ENCODE measurements at regions not wholly inside any gene's neighbourhood (a gene's known extent, or its start where the extent isn't known, plus 50 kb on each side); places are given as distances from the start of the nearest gene placed in this dataset.

GRCh38 chr15:47517737-47518136, 199.6 kb upstream of the SEMA6D start:
- Histone ChIP-seq H3K9ac (ENCODE audit: low read length in 3 of 3) (no peak overlapping the region), H3K27ac (ENCODE audit: low read depth in 2 of 2, low read length in 2 of 2) (no peak overlapping the region), H3K4me1 (ENCODE audit: control insufficient read depth in 2 of 3, insufficient read depth in 2 of 3, low read depth in 1 of 3, low read length in 3 of 3) (no peaks in the 10 kb centered on the region), H3K4me3 (ENCODE audit: low read length in 3 of 3) (no peak overlapping the region), H3K9me3 (ENCODE audit: control insufficient read depth in 2 of 3, insufficient read depth in 1 of 3, low read length in 3 of 3) (no peaks in the 10 kb centered on the region), H3K36me3 (ENCODE audit: control insufficient read depth in 2 of 3, insufficient read depth in 3 of 3, low read length in 3 of 3) (no peaks in the 10 kb centered on the region), H3K27me3 (ENCODE audit: control insufficient read depth, insufficient read depth, low read length) (no peaks in the 10 kb centered on the region)
- intact Hi-C loops (cut with DNase I): no loop called here
- DNase-seq: no peak
- no peak for FAIRE-seq
- no peak for TF ChIP-seq CTCF (IDR thresholded peaks at IDR 0.05; ENCODE audit: borderline replicate concordance, extremely low read depth, insufficient read depth)

DNA sequence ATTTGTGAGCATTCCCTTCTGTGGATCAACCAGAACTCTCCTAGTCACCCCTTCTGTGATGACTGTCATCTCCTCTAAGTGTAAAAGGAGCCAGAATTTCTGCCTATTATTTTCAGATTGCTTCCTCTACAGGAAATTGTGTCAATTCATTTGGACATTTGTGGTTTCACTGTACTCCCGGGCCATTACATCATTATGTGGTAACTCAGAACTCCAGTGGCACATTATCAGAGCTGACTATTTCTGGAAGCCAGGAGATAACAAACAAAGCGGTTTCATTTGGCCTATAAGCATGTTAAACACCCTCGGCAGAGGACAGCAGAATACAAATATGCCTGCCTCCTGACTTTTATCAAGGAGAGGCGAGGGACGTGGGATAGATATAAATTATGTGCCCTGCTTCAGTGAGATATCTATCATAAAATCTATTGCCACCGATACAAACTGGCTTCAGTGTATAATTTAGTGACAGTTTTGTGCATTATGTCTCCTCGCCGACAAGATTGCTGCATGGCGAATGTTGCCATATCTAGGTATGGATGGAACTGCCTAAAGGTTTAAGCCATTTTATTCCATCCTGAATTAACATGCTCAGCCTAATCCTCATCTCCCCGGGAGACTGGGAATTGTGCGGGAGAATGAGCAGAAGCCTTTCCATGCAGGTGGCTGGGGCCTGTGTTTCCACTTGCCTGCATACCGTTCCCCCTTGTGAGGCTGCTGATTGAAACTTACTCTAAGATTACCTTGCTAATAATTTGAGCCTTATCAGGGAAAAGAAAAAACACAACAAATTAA, 193.4 kb upstream of the SEMA6D start:
- H3K27me3 ChIP-seq (ENCODE audit: control insufficient read depth, insufficient read depth, low read length): no peaks in the 10 kb centered on the region
- H3K4me1 ChIP-seq (ENCODE audit: control insufficient read depth in 2 of 3, insufficient read depth in 2 of 3, low read depth in 1 of 3, low read length in 3 of 3): no peaks in the 10 kb centered on the region
- DNase-seq: no peak
- no peak for FAIRE-seq
- no peaks in the 10 kb centered on the region for H3K9me3 ChIP-seq (ENCODE audit: control insufficient read depth in 2 of 3, insufficient read depth in 1 of 3, low read length in 3 of 3)
- no peaks in the 10 kb centered on the region for H3K36me3 ChIP-seq (ENCODE audit: control insufficient read depth in 2 of 3, insufficient read depth in 3 of 3, low read length in 3 of 3)
- no peak overlapping the region for H3K9ac ChIP-seq (ENCODE audit: low read length in 3 of 3)
- intact Hi-C loops (cut with DNase I): no loop called here
- no peak overlapping the region for H3K4me3 ChIP-seq (ENCODE audit: low read length in 3 of 3)
- no peak for TF ChIP-seq CTCF (IDR thresholded peaks at IDR 0.05; ENCODE audit: borderline replicate concordance, extremely low read depth, insufficient read depth)
- no peak overlapping the region for H3K27ac ChIP-seq (ENCODE audit: low read depth in 2 of 2, low read length in 2 of 2)

GRCh38 chr15:47529241-47529640, 188.1 kb upstream of the SEMA6D start:
- no peak for FAIRE-seq
- Histone ChIP-seq H3K4me3 (ENCODE audit: low read length in 3 of 3) (no peak overlapping the region), H3K4me1 (ENCODE audit: control insufficient read depth in 2 of 3, insufficient read depth in 2 of 3, low read depth in 1 of 3, low read length in 3 of 3) (no peaks in the 10 kb centered on the region), H3K9me3 (ENCODE audit: control insufficient read depth in 2 of 3, insufficient read depth in 1 of 3, low read length in 3 of 3) (no peaks in the 10 kb centered on the region), H3K27ac (ENCODE audit: low read depth in 2 of 2, low read length in 2 of 2) (no peak overlapping the region), H3K27me3 (ENCODE audit: control insufficient read depth, insufficient read depth, low read length) (no peaks in the 10 kb centered on the region), H3K36me3 (ENCODE audit: control insufficient read depth in 2 of 3, insufficient read depth in 3 of 3, low read length in 3 of 3) (no peaks in the 10 kb centered on the region), H3K9ac (ENCODE audit: low read length in 3 of 3) (no peak overlapping the region)
- no peak for DNase-seq
- intact Hi-C loops (cut with DNase I): no loop called here
- TF ChIP-seq CTCF (IDR thresholded peaks at IDR 0.05; ENCODE audit: borderline replicate concordance, extremely low read depth, insufficient read depth): no peak

DNA sequence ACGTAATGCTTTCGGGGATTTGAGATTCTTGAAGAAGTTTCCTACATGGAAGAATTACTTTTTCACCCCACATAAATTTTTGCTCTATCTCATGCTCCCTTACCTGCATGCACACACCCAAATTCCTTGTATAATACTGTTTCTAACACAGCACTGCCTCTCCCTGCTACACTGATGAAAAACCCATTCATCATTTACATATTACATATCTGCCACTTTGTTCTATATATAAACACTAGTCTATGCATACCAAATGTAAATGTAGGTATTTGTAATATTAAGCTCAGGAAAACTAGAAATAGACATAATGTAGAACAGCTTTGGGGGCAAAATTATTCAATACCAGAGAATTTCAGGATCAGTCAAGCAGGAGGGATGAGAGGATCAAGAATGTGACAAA, 182.6 kb upstream of the SEMA6D start:
- H3K27me3 ChIP-seq (ENCODE audit: control insufficient read depth, insufficient read depth, low read length): no peaks in the 10 kb centered on the region
- no peak overlapping the region for H3K9ac ChIP-seq (ENCODE audit: low read length in 3 of 3)
- DNase-seq: no peak
- no peak overlapping the region for H3K4me3 ChIP-seq (ENCODE audit: low read length in 3 of 3)
- no peaks in the 10 kb centered on the region for H3K4me1 ChIP-seq (ENCODE audit: control insufficient read depth in 2 of 3, insufficient read depth in 2 of 3, low read depth in 1 of 3, low read length in 3 of 3)
- H3K27ac ChIP-seq (ENCODE audit: low read depth in 2 of 2, low read length in 2 of 2): no peak overlapping the region
- TF ChIP-seq CTCF (IDR thresholded peaks at IDR 0.05; ENCODE audit: borderline replicate concordance, extremely low read depth, insufficient read depth): no peak
- H3K9me3 ChIP-seq (ENCODE audit: control insufficient read depth in 2 of 3, insufficient read depth in 1 of 3, low read length in 3 of 3): no peaks in the 10 kb centered on the region
- FAIRE-seq: no peak
- intact Hi-C loops (cut with DNase I): no loop called here
- no peaks in the 10 kb centered on the region for H3K36me3 ChIP-seq (ENCODE audit: control insufficient read depth in 2 of 3, insufficient read depth in 3 of 3, low read length in 3 of 3)
